ENCODE measurements at regions not wholly inside any gene's neighbourhood (a gene's known extent, or its start where the extent isn't known, plus 50 kb on each side); places are given as distances from the start of the nearest gene placed in this dataset.

DNA sequence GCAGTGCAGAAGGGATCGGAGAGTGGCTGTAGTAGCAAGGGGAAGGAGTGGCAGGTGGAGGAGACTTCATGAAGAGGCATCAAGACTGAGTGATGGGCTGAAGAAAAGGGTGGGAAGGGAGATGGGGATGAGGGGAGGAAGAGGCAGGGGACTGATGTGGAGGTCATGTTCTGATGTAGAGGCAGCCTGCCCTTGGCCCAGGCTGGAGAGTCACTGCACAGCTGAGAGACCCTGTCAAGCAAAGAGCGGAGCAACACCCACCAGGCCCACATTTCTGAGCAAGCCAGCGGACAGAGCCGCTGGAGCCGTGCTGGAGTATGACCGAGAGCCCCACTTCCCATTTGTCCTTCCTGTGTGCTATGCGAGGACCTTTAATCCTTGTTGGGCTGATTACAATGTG lies 501.6 kb upstream of the MKI67 start:
- TF ChIP-seq CTCF (IDR thresholded peaks at IDR 0.05; ENCODE audit: poor library complexity) (no peak), EZH2 (IDR thresholded peaks at IDR 0.05; ENCODE audit: borderline replicate concordance) (no peak), EZH2phosphoT487 (IDR thresholded peaks at IDR 0.05; ENCODE audit: low read depth, severe bottlenecking, unreplicated experiment) (no peak)
